NCI-H2107 treated with DMSO at 0.1 percent for 48 hours (cell line): ENCODE measurements at regions not wholly inside any gene's neighbourhood (a gene's known extent, or its start where the extent isn't known, plus 50 kb on each side); places are given as distances from the start of the nearest gene placed in this dataset.

Source experiments
- DNase-seq: peaks from one replicate; lab custom pipeline; 2025; ENCODE audit not compliant: unreplicated experiment; lab: John Stamatoyannopoulos, UW

DNA sequence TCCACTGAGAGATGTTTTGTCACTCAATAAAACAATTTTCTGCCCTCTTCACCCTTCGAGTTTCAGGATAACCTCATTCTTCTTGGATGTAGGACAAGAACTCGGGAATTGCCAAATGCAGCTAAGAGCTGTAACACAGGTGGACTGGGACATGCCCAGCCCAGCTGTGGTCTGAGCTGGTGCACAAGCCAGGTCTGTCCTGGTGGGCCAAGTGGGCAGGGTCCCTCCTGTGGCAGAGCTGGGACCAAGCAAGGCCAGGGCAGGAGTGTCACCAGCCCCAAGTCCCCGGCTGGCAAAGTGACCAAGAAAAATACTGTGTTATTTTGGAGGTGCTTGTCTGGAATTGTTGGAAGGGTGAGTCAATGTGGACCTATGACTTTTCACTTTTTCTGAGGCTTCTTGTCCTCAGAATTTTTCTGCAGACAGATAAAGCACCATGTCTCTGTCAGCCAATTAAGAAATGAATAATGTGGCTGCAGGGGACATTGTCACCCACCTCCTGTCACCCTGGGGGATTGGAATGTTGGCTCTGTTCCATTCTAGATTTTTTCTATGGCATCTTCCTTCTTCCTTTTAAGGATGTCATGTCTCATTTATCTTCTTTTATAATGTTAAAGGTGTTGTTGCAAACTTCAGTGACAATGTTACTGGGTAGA is 645.2 kb upstream of the EPHA6 start:
- no peak for DNase-seq

- no peak for DNase-seq
Measured at GRCh38 chr3:96172917-96173316, 641.5 kb upstream of the EPHA6 start.

DNA sequence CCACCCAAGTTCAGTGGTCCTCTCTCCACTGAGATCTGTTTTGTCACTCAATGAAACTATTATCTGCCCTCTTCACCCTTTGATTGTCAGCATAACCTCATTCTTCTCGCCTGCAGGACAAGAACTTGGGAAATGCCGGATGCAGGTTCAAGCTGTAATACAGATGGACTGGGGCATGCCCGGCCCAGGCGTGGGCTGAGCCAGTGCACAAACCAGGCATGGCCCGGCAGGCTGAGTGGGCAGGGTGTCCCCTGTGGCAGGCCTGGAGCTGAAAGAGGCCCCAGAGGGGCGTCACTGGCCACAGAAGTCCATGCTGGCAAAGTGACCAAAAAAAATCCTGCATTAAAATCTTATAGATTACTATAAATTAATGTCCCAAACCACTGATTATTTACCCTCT is 638.9 kb upstream of the EPHA6 start:
- DNase-seq, result no peak

DNA sequence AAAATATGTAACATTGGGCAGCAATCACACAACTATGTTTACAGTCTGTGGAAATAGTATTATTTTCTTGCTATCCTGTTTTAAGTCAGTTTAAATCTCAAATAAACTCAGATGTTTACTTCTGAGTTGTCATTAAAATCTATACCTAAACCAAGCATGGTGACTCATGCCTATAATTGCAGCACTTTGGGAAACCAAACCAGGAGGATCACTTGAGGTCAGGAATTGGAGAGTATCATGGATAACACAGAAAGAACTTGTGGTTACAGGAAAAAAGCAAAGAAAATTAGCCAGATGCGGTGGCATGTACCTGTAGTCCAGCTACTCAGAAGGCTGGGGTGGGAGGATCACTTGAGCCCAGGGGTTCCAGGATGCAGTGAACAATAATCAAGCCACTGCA is 631.6 kb upstream of the EPHA6 start:
- DNase-seq, result no peak

DNA sequence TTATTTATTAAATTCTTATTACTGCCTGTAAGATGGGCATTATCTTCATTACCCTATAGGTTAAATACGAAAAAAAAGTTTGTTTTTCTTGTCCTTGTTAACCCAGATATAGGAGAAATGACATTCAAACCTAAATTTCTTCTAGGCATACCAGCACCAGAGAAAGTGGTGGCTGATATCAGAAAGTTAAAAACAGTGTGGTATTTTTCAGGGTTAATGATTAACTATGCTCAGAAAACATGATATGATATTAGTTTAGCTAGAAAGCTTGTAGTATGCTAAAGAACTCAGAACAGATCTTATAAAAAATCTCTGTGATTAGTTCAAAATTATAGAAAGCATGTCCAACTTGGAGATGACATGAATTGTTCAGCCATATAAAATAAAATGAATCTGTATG is 630.5 kb upstream of the EPHA6 start:
- DNase-seq, result no peak

GRCh38 chr3:96190024-96190616 is 624.3 kb upstream of the EPHA6 start:
- no peak for DNase-seq

GRCh38 chr3:96192966-96193550 is 621.3 kb upstream of the EPHA6 start:
- no peak for DNase-seq

- no peak for DNase-seq
Measured at GRCh38 chr3:96200897-96201296, 613.5 kb upstream of the EPHA6 start.

DNA sequence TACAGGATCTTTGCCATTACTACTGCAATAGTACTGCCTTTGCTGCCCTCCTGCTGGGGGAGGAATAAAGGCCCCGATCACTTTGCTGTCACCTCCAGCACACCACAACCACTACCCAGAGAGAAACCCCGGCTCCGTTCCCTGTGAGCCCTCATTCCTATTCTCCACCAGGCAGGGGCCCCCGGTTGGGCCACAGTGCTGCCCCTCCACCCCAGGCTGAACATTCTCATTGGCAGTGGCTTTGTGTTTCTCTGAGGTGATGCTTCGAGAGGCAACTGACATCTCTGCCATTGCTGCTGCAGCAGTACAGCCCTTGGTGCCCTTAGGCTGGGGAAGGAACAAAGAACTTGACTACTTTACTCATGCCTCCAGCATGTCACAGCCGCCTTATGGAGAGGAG is 612.9 kb upstream of the EPHA6 start:
- no peak for DNase-seq

GRCh38 chr3:96202181-96202580 is 612.2 kb upstream of the EPHA6 start:
- DNase-seq, result no peak

- DNase-seq, result no peak
Measured at GRCh38 chr3:96209699-96210098, 604.7 kb upstream of the EPHA6 start.

DNA sequence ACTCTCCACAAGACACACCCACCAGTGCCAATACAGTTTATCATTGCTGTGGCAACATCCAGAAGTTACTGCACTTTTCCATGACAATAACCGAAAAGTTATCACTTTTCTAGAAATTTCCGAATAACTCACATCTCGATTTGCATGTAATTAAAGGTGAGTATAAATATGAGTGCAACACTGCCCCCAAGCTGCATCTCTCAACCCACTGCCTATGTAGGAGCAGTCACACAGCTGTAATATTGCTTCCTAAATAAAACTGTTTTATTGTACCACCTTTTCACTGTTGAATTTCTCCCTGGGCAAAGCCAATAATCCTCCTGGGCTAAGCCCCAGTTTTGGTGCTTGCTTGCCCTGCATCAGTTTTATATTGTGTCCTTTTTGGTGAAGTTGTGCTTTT is 601.0 kb upstream of the EPHA6 start:
- DNase-seq, result no peak

DNA sequence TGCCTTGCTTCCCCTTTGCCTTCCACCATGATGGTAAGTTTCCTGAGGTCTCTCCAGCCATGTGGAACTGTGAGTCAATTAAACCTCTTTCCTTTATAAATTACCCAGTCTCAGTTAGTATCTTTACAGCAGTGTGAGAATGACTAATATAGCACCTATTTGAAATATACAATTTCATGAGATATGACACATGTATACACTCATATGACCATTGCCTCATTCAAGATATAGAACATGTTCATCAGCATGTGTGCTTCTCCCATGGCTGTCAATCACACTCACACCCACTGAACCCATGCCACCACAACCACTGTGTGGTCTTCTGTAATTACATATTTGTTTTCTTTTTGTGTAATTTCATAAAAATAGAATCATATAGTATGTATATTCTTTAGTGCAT is 599.5 kb upstream of the EPHA6 start:
- no peak for DNase-seq

- no peak for DNase-seq
Measured at GRCh38 chr3:96225494-96225893, 588.9 kb upstream of the EPHA6 start.

- no peak for DNase-seq
Measured at GRCh38 chr3:96233679-96234078, 580.7 kb upstream of the EPHA6 start.

DNA sequence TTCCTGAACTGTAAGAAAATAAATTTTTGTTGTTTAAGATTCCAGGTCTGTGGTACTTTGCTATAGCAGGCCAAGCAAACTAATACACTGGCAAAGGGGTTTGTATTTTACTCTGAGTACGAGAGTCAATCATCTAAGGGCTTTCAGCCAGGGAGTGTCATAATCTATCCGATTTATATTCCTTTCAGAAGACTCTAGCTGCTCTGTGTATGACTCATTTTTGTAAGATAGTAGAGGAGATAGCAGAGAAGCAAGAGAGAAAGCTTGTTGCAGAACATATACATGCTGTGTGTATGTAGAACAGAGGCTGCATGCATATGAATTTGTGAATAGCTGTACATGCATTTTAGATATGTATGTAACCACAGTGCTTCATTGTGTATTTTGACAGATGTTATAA is 577.9 kb upstream of the EPHA6 start:
- DNase-seq, result no peak

DNA sequence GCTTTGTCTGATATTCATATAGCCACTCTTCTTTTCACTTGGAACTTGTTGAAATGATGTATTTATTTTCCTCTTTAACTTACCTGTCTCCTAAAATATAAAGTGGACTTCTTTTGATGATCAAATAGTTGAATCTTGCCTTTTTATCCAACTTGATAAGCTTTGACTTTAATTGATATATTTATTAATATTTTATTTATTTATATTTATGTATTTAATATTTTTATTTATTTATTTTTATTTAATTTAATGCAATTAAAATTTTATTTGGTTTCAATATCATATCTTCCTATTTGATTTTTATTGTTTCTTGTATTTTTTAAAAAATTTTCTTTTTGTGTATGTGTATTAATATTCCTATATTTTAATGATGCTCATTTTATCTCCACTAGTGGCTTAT is 555.1 kb upstream of the EPHA6 start:
- DNase-seq, result no peak

DNA sequence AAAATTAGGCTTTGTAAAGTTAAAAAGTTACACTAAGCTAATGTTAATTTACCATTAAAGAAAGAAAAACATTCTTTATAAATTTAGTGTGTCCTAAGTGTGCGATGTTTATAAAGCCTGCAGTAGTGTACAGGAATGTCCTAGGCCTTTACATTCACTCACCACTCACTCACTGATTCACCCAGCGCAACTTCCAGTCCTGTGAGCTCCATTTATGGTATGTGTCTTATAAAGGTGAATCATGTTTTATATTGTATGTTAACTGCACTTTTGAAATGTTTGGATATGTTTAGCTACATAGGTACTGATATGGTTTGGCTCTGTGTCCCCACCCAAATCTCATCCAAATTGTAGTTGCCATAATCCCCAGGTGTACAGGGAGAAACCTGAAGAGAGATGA is 549.7 kb upstream of the EPHA6 start:
- no peak for DNase-seq

DNA sequence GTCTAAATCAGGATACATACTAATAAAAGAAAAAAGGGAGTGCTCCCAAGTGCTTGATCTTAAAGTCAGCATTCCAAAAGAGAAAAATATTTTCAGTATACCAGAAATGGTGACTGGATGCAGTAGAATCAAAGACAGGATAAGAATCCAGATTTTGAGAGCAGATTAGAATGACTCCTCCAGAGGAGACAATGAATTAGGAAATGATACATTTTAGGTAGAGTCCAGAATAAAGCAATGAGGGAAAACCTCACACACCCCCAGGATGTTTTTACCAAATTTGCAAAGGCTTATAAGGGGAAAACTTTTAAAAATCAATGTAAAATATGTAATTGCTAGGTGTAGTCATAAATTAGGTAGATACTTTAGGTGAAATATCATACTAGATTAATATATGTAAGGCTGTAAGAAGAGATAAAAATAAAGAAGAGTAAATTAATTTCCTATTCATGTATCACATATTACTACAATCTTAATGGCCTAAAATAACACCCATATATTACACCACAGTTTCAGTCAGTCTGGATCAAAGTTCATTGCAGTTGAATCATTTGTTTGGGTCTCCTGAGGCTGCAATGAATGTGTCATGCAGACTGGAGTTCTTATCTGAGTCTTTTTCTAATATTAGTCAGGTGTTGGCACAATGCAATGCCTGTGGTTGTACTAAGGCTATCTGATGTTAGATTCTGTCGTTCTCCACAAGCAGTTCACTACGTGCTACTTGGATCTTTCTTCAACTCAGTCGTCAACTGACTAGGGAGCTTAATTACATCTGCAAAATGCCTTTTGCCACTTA is 547.8 kb upstream of the EPHA6 start:
- no peak for DNase-seq

GRCh38 chr3:96267577-96267976 is 546.8 kb upstream of the EPHA6 start:
- no peak for DNase-seq

DNA sequence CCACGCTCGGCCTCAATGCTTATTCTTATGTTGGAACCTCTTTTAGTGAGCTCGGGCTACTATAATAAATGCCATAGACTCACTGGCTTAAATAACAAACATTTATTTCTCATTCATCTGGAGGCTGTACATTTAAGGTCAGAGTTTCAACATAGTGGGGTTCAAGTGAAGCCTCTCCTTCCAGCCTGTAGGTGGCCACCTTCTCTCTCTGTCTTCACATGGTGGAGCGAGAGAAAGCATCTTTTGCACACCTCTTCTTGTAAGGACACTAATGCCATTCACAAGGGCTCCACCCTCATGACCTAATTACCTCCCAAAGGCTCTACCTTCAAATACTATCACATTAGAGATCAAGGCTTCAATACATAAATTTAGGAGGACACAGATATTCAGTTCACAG is 520.3 kb upstream of the EPHA6 start:
- DNase-seq, result no peak

- no peak for DNase-seq
Measured at GRCh38 chr3:96300743-96301142, 513.7 kb upstream of the EPHA6 start.
